SK-N-SH (cell line): ENCODE measurements at regions not wholly inside any gene's neighbourhood (a gene's known extent, or its start where the extent isn't known, plus 50 kb on each side); places are given as distances from the start of the nearest gene placed in this dataset.

Experiments used
- CTCF ChIA-PET: fragments of 300-600, 350-600 bp; formaldehyde crosslinking; extraction: SDS; loops from one replicate; lab custom pipeline; 2021; lab: Yijun Ruan, JAX
- POLR2A ChIA-PET: fragments of 350-600 bp; sonication (Branson Sonifier 250); formaldehyde crosslinking; extraction: SDS; loops from one replicate; lab custom pipeline; 2020; ENCODE audit warnings: antibody characterized with exemption, inconsistent platforms; lab: Yijun Ruan, JAX
- DNase-seq: peaks from one replicate; pipeline ENCODE4 v3.0.0; 2012
- H2AFZ ChIP-seq: fragments of 200-600 bp; sonication (generic); 2 replicates; pipeline ENCODE4 v1.8.1; 2016; ENCODE audit warnings: antibody characterized with exemption, mild to moderate bottlenecking, low read depth
- H3F3A ChIP-seq: fragments of 200-600 bp; sonication (generic); replicated peaks from 2 replicates; pipeline ENCODE3; 2016; ENCODE audit warnings: antibody characterized with exemption, mild to moderate bottlenecking; ENCODE audit not compliant: insufficient read depth
- H3K27ac ChIP-seq, 2 experiments: fragments of 200-500 bp in 1 of 2; fragments of 200-600 bp in 1 of 2; sonication (Bioruptor generic) in 1 of 2; sonication (generic), shearing (Covaris generic) in 1 of 2; 2 replicates each; pipeline versions ENCODE4 v1.5.1 to v1.6.1; 2014 to 2016; ENCODE audit warnings: low read depth in 2 of 2, inconsistent platforms in 1 of 2, low read length in 1 of 2, mild to moderate bottlenecking in 1 of 2, mixed read lengths in 1 of 2
- H3K27me3 ChIP-seq: fragments of 200-600 bp; sonication (generic), shearing (Covaris generic); 2 replicates; pipeline ENCODE4 v1.6.1; 2016; ENCODE audit warnings: mixed run types; ENCODE audit not compliant: insufficient read depth
- H3K36me3 ChIP-seq, 2 experiments: fragments of 200-500 bp in 1 of 2; fragments of 200-600 bp in 1 of 2; sonication (Bioruptor generic) in 1 of 2; sonication (generic) in 1 of 2; replicated peaks in 1 of 2; 2 replicates each; pipeline versions ENCODE3 to v1.5.1; 2014 to 2016; ENCODE audit warnings: low read length in 1 of 2, mild to moderate bottlenecking in 1 of 2; ENCODE audit not compliant: insufficient read depth in 2 of 2, control insufficient read depth in 1 of 2
- H3K4me1 ChIP-seq, 2 experiments: fragments of 200-500 bp in 1 of 2; fragments of 200-600 bp in 1 of 2; sonication (Bioruptor generic) in 1 of 2; sonication (generic), shearing (Covaris generic) in 1 of 2; 2 replicates each; pipeline versions ENCODE4 v1.5.1 to v1.6.1; 2014 to 2016; ENCODE audit warnings: low read depth in 1 of 2, low read length in 1 of 2, mixed run types in 1 of 2; ENCODE audit not compliant: insufficient read depth in 2 of 2, control insufficient read depth in 1 of 2
- H3K4me2 ChIP-seq: fragments of 200-600 bp; sonication (generic), shearing (Covaris generic); 2 replicates; pipeline ENCODE4 v1.6.1; 2017; ENCODE audit warnings: mixed run types
- H3K4me3 ChIP-seq, 2 experiments: fragments of 200-500 bp in 1 of 2; fragments of 200-600 bp in 1 of 2; sonication (Bioruptor generic) in 1 of 2; sonication (generic), shearing (Covaris generic) in 1 of 2; 2 replicates each; pipeline versions ENCODE4 v1.5.1 to v1.8.1; 2014 to 2016; ENCODE audit warnings: low read depth in 2 of 2, inconsistent platforms in 1 of 2, low read length in 1 of 2, mild to moderate bottlenecking in 1 of 2, mixed read lengths in 1 of 2, moderate library complexity in 1 of 2
- H3K79me2 ChIP-seq: fragments of 200-600 bp; sonication (generic); 2 replicates; pipeline ENCODE4 v1.8.1; 2017; ENCODE audit warnings: mild to moderate bottlenecking; ENCODE audit not compliant: insufficient read depth
- H3K9ac ChIP-seq: fragments of 200-600 bp; sonication (generic); 2 replicates; pipeline ENCODE4 v1.6.1; 2017; ENCODE audit warnings: mixed run types
- H3K9me2 ChIP-seq: fragments of 200-600 bp; sonication (generic); 2 replicates; pipeline ENCODE4 v1.6.1; 2017; ENCODE audit warnings: mixed run types
- H3K9me3 ChIP-seq: fragments of 200-600 bp; sonication (generic); 2 replicates; pipeline ENCODE4 v1.6.1; 2017; ENCODE audit warnings: mixed run types, mild to moderate bottlenecking, moderate library complexity
- H4K20me1 ChIP-seq: fragments of 200-600 bp; sonication (generic); 2 replicates; pipeline ENCODE4 v1.6.1; 2017; ENCODE audit warnings: mild to moderate bottlenecking, mixed run types; ENCODE audit not compliant: insufficient read depth
- FOXM1 ChIP-seq: IDR thresholded peaks from 2 replicates; pipeline ENCODE4 v1.4.0; 2012; ENCODE audit warnings: low read depth, mild to moderate bottlenecking
- IRF3 ChIP-seq: fragments of 150-350 bp; IDR thresholded peaks from 2 replicates; pipeline ENCODE4 v1.6.1; 2016; ENCODE audit warnings: mild to moderate bottlenecking, low read depth, low read length
- MAX ChIP-seq: IDR thresholded peaks from 2 replicates; pipeline ENCODE4 v1.4.0; 2012; ENCODE audit warnings: low read depth
- MXI1 ChIP-seq: IDR thresholded peaks from 2 replicates; pipeline ENCODE4 v1.6.1; 2012; ENCODE audit warnings: mild to moderate bottlenecking, low read depth, low read length, improper control_type of control experiment
- REST ChIP-seq: IDR thresholded peaks from 2 replicates; pipeline ENCODE4 v1.6.1; 2012; ENCODE audit warnings: mild to moderate bottlenecking, low read depth, low read length, moderate library complexity
- RXRA ChIP-seq: IDR thresholded peaks from 2 replicates; pipeline ENCODE4 v1.4.0; 2012; ENCODE audit warnings: low read depth, mild to moderate bottlenecking, borderline replicate concordance
- SIN3A ChIP-seq: IDR thresholded peaks from 2 replicates; pipeline ENCODE4 v1.6.1; 2012; ENCODE audit warnings: low read depth, mild to moderate bottlenecking, low read length, moderate library complexity, borderline replicate concordance
- SMC3 ChIP-seq: IDR thresholded peaks from 2 replicates; pipeline ENCODE4 v1.6.1; 2012; ENCODE audit warnings: low read depth, low read length, improper control_type of control experiment
- USF1 ChIP-seq: IDR thresholded peaks from 2 replicates; pipeline ENCODE4 v1.4.0; 2012; ENCODE audit warnings: low read depth, borderline replicate concordance
- ZBTB33 ChIP-seq: IDR thresholded peaks from 2 replicates; pipeline ENCODE4 v1.4.0; 2012; ENCODE audit warnings: low read depth, borderline replicate concordance
- WGBS: methylation state at CpG from one replicate; pipeline ENCODE4 v1.1.6; 2017; ENCODE audit warnings: low lambda C conversion rate; 5-methylcytosine and 5-hydroxymethylcytosine counted together

- TF ChIP-seq FOXM1 (no peak), SMC3 (no peak), SIN3A (no peak), MXI1 (no peak), RXRA (no peak), REST (no peak), USF1 (no peak), ZBTB33 (no peak), MAX (no peak), IRF3 (no peak)
- TF ChIP-seq, all 33 proteins: peak for 0
- ChIA-PET POLR2A (no interaction called here), CTCF (interaction anchor here (1.0 kb wide), 1 partner anchor 92 kb away, joined by 3 read pairs; no protein-coding TSS in a partner anchor)
- H3K79me2 ChIP-seq, result no peaks in the 10 kb centered on the region
- no peak overlapping the region for H3K4me2 ChIP-seq
- H3K36me3 ChIP-seq, result no peaks in the 10 kb centered on the region
- WGBS, result 83% methylated on average over 4 of the region's 4 CpGs
- H4K20me1 ChIP-seq, result no peaks in the 10 kb centered on the region
- H3K4me1 ChIP-seq, result no peaks in the 10 kb centered on the region
- no peaks in the 10 kb centered on the region for H3F3A ChIP-seq
- H3K9me2 ChIP-seq, result no peaks in the 10 kb centered on the region
- H3K9ac ChIP-seq, result no peak overlapping the region
- no peak overlapping the region for H2AFZ ChIP-seq
- no peak overlapping the region for H3K4me3 ChIP-seq
- H3K27ac ChIP-seq, result no peak overlapping the region
- H3K27me3 ChIP-seq, result no peaks in the 10 kb centered on the region
- DNase-seq, result no peak
- H3K9me3 ChIP-seq, result no peaks in the 10 kb centered on the region
These were observed 216.0 kb downstream of the UBE2E3 start for GRCh38 chr2:181196401-181196800.
